RKO (cell line): ENCODE measurements at regions not wholly inside any gene's neighbourhood (a gene's known extent, or its start where the extent isn't known, plus 50 kb on each side); places are given as distances from the start of the nearest gene placed in this dataset.

Experiments
- DNase-seq: peaks from one replicate; pipeline ENCODE4 v3.0.0-alpha.2; 2016; ENCODE audit warnings: low spot score

GRCh38 chr12:27382924-27383323 lies 50.3 kb downstream of the BMAL2 start:
- no peak for DNase-seq

DNA sequence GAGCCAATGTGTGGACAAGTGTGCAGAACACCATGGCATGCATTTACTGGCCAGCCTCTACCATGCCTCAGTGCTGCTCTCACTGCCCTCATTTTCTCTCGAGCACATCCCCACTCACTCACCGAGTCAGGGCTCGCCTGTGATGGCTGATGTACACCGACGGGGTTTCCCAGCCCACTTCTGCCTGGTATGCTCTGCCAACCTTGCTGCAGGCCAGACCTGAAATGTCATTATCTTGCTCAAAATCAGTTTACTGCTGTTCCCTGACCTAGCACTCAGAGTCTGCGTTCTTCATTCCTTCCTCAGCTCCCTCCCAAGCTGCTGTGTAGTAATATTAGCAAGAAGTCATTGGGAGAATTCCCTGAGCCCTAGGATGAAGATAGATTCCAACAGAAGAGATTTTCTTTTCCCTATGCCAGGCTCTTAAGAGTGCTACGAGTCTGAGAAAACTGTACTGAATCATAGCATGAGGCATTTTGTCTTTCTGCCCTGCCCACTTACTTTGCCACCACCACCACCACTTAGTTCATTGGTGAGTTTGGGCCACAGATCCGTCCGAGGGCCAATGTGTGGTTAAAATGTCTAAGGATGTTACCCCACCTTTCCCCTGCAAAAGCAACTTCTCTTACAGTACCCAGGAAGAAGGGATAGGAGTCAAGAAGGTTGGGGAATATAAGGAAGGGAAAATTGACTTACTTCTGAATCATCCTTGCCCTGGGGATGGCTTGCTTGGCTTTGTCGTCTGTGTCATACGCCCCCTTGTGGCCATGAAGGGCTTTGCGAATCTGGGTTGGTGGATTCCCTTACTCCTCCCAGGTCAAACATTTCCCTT lies 51.0 kb downstream of the BMAL2 start:
- DNase-seq: peak; percentile 86

- no peak for DNase-seq
These were observed 51.6 kb downstream of the BMAL2 start for GRCh38 chr12:27384261-27384590.

GRCh38 chr12:27385766-27386564 lies 53.3 kb downstream of the BMAL2 start:
- DNase-seq: no peak

DNA sequence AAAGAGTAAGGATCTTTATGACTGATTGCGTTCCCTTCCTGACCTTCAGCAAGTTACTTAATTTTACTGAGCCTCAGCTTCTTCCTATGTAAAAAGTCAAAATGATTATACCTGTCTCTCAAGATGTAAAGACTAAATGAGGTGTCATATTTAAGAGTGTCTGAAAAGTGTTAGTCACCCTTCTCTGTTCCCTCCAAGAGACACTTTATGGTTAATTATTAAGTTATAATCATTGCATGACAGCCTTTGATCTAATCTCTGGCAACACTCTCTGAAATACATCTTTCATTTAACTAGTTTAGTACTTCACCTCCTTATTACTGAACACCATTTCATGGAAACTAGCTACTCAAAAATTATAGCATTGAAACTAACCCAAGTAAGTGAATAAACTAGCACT lies 54.8 kb downstream of the BMAL2 start:
- no peak for DNase-seq

DNA sequence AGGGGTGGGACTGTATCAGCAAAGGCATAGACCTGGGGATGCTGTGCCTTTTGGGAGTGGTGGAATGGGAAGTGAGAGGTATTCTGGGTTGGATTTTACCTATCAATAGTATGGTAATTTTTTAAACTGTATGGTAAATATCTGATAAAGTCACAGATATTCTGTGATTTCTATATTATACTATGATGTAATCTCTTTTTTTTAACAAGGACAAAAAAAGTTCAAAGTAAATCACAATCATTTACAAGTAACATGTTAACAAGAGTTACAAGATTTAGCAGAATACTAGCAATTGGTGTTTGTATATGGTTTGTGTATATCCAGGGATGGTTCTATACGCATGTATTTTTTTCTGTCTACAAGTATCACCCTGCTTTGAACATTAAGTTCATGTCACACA lies 56.0 kb downstream of the BMAL2 start:
- DNase-seq: no peak

DNA sequence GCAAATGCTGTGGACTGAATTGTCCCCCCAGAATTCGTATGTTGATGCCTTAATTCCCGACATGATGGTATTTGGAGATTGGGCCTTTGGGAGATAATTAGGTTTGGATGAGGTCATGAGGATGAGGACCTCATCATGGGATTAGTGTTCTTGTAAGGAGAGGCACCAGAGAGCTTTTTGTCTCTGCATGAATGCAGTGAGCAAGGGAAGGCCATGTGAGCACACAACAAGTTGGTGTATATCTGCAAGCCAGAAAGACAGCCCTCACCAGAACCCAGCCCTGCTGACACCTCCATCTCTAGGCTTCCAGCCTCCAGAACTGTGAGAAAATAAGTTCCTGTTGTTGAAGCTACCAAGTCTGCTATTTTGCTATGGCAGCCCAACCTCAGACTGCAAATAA lies 51.9 kb upstream of the SMCO2 start:
- no peak for DNase-seq

GRCh38 chr12:27396216-27396815 lies 50.2 kb upstream of the SMCO2 start:
- no peak for DNase-seq
